ENCODE measurements at regions not wholly inside any gene's neighbourhood (a gene's known extent, or its start where the extent isn't known, plus 50 kb on each side); places are given as distances from the start of the nearest gene placed in this dataset.

GRCh38 chr5:98705841-98706240 lies 67.6 kb upstream of the RGMB start:
- TF ChIP-seq GATA2 (IDR thresholded peaks at IDR 0.05; ENCODE audit: low read depth, low read length) (no peak), GATA3 (IDR thresholded peaks at IDR 0.05; ENCODE audit: low read depth, low read length) (no peak)

Measured in SH-SY5Y (cell line).